ENCODE measurements at regions not wholly inside any gene's neighbourhood (a gene's known extent, or its start where the extent isn't known, plus 50 kb on each side); places are given as distances from the start of the nearest gene placed in this dataset.
A peak's percentile ranks its signal among the peaks of the same experiment; 100 is the strongest.
"Not testable (repeated sequence)": the region's sequence is repeated elsewhere in the genome, so short reads cannot be mapped to it uniquely, and the experiment has no call there.

DNA sequence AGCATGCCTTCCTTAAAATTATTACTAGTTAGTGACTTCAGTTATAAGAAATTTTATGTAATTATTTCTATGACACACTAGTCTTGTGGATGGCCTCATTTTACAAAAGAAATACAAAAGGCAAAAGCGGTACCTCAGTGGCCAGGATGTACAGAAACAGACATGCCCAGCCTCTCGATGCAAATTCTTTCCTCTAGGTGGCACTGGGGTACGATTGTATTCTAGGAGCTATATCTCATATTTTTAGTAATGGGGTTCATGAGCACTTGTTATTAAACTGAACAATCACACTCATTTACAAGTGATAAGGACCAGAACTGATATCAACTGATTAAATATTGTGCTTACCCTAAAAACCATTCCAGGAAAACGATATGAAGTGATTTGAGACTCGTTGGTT is 59.8 kb downstream of the SOD2 start:
- 0 out of 3 replicates have a peak, but pooled peaks have one; percentile 36 for ATAC-seq (ENCODE audit: low read depth)
- Histone ChIP-seq H3K36me3 (ENCODE audit: low read depth) (no peaks in the 10 kb centered on the region), H3K9me3 (ENCODE audit: severe bottlenecking) (no peaks in the 10 kb centered on the region), H3K4me3 (ENCODE audit: severe bottlenecking) (no peak overlapping the region), H3K27ac (ENCODE audit: poor library complexity, severe bottlenecking) (no peak overlapping the region), H3K4me1 (ENCODE audit: insufficient read depth, poor library complexity, severe bottlenecking) (no peaks in the 10 kb centered on the region), H3K27me3 (ENCODE audit: insufficient read depth, poor library complexity, severe bottlenecking) (no peaks in the 10 kb centered on the region)
- DNase-seq (ENCODE audit: low spot score), result no peak
- TF ChIP-seq, protein P1, sequence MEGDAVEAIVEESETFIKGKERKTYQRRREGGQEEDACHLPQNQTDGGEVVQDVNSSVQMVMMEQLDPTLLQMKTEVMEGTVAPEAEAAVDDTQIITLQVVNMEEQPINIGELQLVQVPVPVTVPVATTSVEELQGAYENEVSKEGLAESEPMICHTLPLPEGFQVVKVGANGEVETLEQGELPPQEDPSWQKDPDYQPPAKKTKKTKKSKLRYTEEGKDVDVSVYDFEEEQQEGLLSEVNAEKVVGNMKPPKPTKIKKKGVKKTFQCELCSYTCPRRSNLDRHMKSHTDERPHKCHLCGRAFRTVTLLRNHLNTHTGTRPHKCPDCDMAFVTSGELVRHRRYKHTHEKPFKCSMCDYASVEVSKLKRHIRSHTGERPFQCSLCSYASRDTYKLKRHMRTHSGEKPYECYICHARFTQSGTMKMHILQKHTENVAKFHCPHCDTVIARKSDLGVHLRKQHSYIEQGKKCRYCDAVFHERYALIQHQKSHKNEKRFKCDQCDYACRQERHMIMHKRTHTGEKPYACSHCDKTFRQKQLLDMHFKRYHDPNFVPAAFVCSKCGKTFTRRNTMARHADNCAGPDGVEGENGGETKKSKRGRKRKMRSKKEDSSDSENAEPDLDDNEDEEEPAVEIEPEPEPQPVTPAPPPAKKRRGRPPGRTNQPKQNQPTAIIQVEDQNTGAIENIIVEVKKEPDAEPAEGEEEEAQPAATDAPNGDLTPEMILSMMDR (IDR thresholded peaks at IDR 0.05; ENCODE audit: poor library complexity, severe bottlenecking), result peak; percentile 62

DNA sequence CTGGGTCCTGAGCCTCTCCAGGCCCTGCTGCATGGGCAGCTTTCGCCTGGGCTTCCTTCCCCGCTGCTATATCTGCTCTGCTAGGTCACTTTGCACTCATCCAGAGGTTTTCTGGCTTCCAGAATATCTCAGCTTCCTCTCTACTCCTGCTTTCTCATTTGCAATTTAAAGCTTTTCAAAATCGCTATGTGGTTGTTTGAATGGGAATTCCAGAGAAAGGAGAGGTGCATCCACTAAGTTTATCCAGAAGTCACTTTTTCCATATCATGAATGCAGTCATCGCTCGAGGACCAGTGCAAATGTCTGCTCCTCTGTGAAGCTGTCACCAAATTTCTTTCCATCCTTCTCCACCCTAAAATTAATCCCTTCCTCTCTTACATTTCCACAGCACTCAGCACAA is 61.2 kb downstream of the SOD2 start:
- no peaks in the 10 kb centered on the region for H3K4me1 ChIP-seq (ENCODE audit: insufficient read depth, poor library complexity, severe bottlenecking)
- H3K4me3 ChIP-seq (ENCODE audit: severe bottlenecking), result no peak overlapping the region
- ATAC-seq (ENCODE audit: low read depth), result no peak
- H3K27ac ChIP-seq (ENCODE audit: poor library complexity, severe bottlenecking), result no peak overlapping the region
- H3K27me3 ChIP-seq (ENCODE audit: insufficient read depth, poor library complexity, severe bottlenecking), result no peaks in the 10 kb centered on the region
- no peaks in the 10 kb centered on the region for H3K9me3 ChIP-seq (ENCODE audit: severe bottlenecking)
- TF ChIP-seq, protein P1 (IDR thresholded peaks at IDR 0.05; ENCODE audit: poor library complexity, severe bottlenecking), result no peak
- no peak for DNase-seq (ENCODE audit: low spot score)
- H3K36me3 ChIP-seq (ENCODE audit: low read depth), result no peaks in the 10 kb centered on the region

DNA sequence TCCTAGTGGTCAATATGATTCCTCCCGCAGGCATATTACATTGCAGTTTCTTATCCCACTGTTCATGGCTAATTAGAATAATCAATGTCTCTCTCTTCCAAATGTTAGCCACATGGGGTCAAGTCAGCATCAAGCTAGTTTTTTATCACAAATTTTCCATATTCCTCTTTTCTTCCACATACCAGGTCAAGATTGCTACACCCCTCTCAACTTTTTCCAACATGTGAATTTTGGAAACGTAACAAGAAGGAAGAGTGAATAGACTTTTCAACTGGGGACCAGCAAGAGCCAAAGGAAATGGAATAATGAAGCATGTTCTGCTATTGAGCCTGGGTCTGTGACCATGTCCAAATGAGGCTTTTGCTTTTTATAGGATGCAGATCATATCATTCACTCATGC is 65.1 kb downstream of the SOD2 start:
- H3K4me3 ChIP-seq (ENCODE audit: severe bottlenecking), result no peak overlapping the region
- H3K9me3 ChIP-seq (ENCODE audit: severe bottlenecking), result no peaks in the 10 kb centered on the region
- no peaks in the 10 kb centered on the region for H3K4me1 ChIP-seq (ENCODE audit: insufficient read depth, poor library complexity, severe bottlenecking)
- no peak overlapping the region for H3K27ac ChIP-seq (ENCODE audit: poor library complexity, severe bottlenecking)
- H3K27me3 ChIP-seq (ENCODE audit: insufficient read depth, poor library complexity, severe bottlenecking), result no peaks in the 10 kb centered on the region
- DNase-seq (ENCODE audit: low spot score) (no peak), ATAC-seq (ENCODE audit: low read depth) (no peak)
- TF ChIP-seq, protein P1 (IDR thresholded peaks at IDR 0.05; ENCODE audit: poor library complexity, severe bottlenecking), result no peak
- no peaks in the 10 kb centered on the region for H3K36me3 ChIP-seq (ENCODE audit: low read depth)

DNA sequence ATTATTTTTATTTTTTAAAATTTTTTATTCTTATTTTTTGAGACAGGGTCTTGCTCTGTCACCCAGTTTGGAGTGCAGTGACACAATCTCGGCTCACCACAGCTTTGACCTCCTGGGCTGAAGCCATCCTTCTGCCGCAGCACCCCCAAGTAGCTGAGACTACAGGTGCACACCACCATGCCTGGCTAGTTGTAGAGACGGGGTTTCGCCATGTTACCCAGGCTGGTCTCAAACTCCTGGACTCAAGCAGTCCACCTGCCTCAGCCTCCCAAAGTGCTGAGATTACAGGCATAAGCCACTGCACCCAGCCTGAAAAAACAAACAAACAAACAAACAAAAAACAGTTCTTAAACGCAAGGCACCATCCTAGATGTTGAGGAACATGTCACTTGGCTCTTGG is 66.5 kb downstream of the SOD2 start:
- not testable (repeated sequence) for H3K27ac ChIP-seq (ENCODE audit: poor library complexity, severe bottlenecking); H3K4me1 ChIP-seq (ENCODE audit: insufficient read depth, poor library complexity, severe bottlenecking); H3K27me3 ChIP-seq (ENCODE audit: insufficient read depth, poor library complexity, severe bottlenecking); H3K36me3 ChIP-seq (ENCODE audit: low read depth); H3K9me3 ChIP-seq (ENCODE audit: severe bottlenecking); DNase-seq (ENCODE audit: low spot score); ATAC-seq (ENCODE audit: low read depth); H3K4me3 ChIP-seq (ENCODE audit: severe bottlenecking)

DNA sequence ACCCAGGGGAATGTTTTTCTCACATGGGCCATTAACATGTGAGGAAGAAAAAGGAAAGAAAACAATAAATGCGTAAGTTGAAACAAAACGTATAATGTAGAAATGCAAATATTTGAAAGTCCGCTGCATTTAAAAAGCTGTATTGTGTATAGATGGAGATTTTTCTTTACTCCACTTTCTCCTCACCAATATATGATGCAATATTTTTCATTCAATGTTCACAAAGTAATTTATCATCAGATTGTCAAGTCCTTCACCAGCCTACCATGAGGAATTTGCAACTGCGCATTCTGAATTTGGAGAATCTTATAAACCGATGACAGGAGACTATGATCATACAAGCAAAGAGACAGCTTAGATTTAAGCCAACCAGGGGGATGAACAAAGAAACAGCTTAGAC is 69.9 kb downstream of the SOD2 start:
- Histone ChIP-seq H3K4me3 (ENCODE audit: severe bottlenecking) (no peak overlapping the region), H3K9me3 (ENCODE audit: severe bottlenecking) (no peaks in the 10 kb centered on the region), H3K36me3 (ENCODE audit: low read depth) (no peaks in the 10 kb centered on the region), H3K27me3 (ENCODE audit: insufficient read depth, poor library complexity, severe bottlenecking) (peaks cover 3% of the 10 kb centered on the region), H3K27ac (ENCODE audit: poor library complexity, severe bottlenecking) (no peak overlapping the region), H3K4me1 (ENCODE audit: insufficient read depth, poor library complexity, severe bottlenecking) (no peaks in the 10 kb centered on the region)
- ATAC-seq (ENCODE audit: low read depth) (no peak), DNase-seq (ENCODE audit: low spot score) (no peak)
- TF ChIP-seq, protein P1 (IDR thresholded peaks at IDR 0.05; ENCODE audit: poor library complexity, severe bottlenecking), result no peak
